ENCODE measurements at regions not wholly inside any gene's neighbourhood (a gene's known extent, or its start where the extent isn't known, plus 50 kb on each side); places are given as distances from the start of the nearest gene placed in this dataset.

DNA sequence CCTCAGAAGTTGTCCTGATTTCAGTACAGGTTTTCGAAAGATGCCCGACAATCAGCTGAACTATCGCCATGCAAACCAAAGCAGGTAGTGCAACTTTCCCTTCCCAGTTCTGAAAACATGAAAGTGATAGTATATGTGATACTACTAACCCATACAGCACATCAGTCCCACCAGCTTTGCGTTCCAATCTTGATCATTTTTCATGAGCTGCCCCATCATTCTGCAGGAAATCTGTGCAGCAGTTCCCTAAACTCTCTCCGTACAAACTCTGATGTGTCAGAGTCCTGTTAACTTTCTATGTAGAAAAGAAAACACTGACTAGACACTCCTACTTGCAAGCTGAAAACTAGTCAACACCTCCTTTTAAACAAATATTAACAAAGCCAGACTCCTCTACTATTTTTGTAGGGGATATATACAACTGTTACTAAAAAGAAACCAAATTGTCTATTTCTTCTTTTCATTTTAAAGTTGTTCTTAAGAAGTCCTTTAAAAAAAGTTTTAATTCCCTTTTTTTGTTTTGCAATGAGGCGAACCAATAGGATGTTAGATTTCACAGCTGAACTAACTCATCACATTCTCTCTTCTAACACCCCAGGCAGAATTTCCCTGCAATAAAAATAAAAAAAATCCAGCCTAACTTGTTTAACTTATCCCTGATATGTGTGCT is 99.6 kb upstream of the DST start (continued):
- TF ChIP-seq, protein P1, sequence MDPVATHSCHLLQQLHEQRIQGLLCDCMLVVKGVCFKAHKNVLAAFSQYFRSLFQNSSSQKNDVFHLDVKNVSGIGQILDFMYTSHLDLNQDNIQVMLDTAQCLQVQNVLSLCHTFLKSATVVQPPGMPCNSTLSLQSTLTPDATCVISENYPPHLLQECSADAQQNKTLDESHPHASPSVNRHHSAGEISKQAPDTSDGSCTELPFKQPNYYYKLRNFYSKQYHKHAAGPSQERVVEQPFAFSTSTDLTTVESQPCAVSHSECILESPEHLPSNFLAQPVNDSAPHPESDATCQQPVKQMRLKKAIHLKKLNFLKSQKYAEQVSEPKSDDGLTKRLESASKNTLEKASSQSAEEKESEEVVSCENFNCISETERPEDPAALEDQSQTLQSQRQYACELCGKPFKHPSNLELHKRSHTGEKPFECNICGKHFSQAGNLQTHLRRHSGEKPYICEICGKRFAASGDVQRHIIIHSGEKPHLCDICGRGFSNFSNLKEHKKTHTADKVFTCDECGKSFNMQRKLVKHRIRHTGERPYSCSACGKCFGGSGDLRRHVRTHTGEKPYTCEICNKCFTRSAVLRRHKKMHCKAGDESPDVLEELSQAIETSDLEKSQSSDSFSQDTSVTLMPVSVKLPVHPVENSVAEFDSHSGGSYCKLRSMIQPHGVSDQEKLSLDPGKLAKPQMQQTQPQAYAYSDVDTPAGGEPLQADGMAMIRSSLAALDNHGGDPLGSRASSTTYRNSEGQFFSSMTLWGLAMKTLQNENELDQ (CRISPR knock-in tag; IDR thresholded peaks at IDR 0.05; ENCODE audit: borderline replicate concordance): no peak
- TF ChIP-seq, protein P2, sequence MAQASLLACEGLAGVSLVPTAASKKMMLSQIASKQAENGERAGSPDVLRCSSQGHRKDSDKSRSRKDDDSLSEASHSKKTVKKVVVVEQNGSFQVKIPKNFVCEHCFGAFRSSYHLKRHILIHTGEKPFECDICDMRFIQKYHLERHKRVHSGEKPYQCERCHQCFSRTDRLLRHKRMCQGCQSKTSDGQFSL (CRISPR knock-in tag; IDR thresholded peaks at IDR 0.05): no peak
- TF ChIP-seq REL (CRISPR knock-in tag; conservative IDR thresholded peaks at IDR 0.05) (no peak), ZNF451 (CRISPR knock-in tag; IDR thresholded peaks at IDR 0.05) (no peak), FOXO1 (CRISPR knock-in tag; IDR thresholded peaks at IDR 0.05) (peak; percentile 16; the same call in 1 of the 2 replicates), ZNF616 (CRISPR knock-in tag; IDR thresholded peaks at IDR 0.05; ENCODE audit: low read depth) (no peak), SSRP1 (CRISPR knock-in tag; IDR thresholded peaks at IDR 0.05) (no peak), MAFF (IDR thresholded peaks at IDR 0.05; ENCODE audit: low read depth, low read length) (peak; percentile 51), MAF1 (CRISPR knock-in tag; IDR thresholded peaks at IDR 0.05; ENCODE audit: borderline replicate concordance) (no peak), KAT7 (CRISPR knock-in tag; IDR thresholded peaks at IDR 0.05; ENCODE audit: borderline replicate concordance) (peak; percentile 58; the same call in 1 of the 2 replicates), IRF2 (CRISPR knock-in tag; IDR thresholded peaks at IDR 0.05) (0 out of 2 replicates have a peak, but pooled peaks have one; percentile 18), NFE2 (CRISPR knock-in tag; IDR thresholded peaks at IDR 0.05) (no peak), FOSL1 (CRISPR knock-in tag; IDR thresholded peaks at IDR 0.05; ENCODE audit: borderline replicate concordance) (no peak), ZNF546 (CRISPR knock-in tag; conservative IDR thresholded peaks at IDR 0.05) (no peak), CBX1 (IDR thresholded peaks at IDR 0.05; ENCODE audit: low read depth) (no peak), KMT2B (CRISPR knock-in tag; IDR thresholded peaks at IDR 0.05) (no peak), ZNF20 (CRISPR knock-in tag; IDR thresholded peaks at IDR 0.05) (no peak), ZNF44 (CRISPR knock-in tag; IDR thresholded peaks at IDR 0.05) (0 out of 2 replicates have a peak, but pooled peaks have one; percentile 34), PHF5A (CRISPR knock-in tag; IDR thresholded peaks at IDR 0.05; ENCODE audit: low read depth, unreplicated experiment) (no peak), ZNF737 (CRISPR knock-in tag; IDR thresholded peaks at IDR 0.05; ENCODE audit: borderline replicate concordance) (no peak), ZNF33B (CRISPR knock-in tag; IDR thresholded peaks at IDR 0.05) (0 out of 2 replicates have a peak, but pooled peaks have one; percentile 23), ZNF343 (CRISPR knock-in tag; IDR thresholded peaks at IDR 0.05) (no peak), HES4 (CRISPR knock-in tag; IDR thresholded peaks at IDR 0.05; ENCODE audit: borderline replicate concordance) (no peak), ZNF589 (CRISPR knock-in tag; conservative IDR thresholded peaks at IDR 0.05) (no peak)
- TF ChIP-seq, protein P3, sequence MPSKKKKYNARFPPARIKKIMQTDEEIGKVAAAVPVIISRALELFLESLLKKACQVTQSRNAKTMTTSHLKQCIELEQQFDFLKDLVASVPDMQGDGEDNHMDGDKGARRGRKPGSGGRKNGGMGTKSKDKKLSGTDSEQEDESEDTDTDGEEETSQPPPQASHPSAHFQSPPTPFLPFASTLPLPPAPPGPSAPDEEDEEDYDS (CRISPR knock-in tag; IDR thresholded peaks at IDR 0.05): peak; percentile 27; the same call in 1 of the 2 replicates
- TF ChIP-seq, protein P4, sequence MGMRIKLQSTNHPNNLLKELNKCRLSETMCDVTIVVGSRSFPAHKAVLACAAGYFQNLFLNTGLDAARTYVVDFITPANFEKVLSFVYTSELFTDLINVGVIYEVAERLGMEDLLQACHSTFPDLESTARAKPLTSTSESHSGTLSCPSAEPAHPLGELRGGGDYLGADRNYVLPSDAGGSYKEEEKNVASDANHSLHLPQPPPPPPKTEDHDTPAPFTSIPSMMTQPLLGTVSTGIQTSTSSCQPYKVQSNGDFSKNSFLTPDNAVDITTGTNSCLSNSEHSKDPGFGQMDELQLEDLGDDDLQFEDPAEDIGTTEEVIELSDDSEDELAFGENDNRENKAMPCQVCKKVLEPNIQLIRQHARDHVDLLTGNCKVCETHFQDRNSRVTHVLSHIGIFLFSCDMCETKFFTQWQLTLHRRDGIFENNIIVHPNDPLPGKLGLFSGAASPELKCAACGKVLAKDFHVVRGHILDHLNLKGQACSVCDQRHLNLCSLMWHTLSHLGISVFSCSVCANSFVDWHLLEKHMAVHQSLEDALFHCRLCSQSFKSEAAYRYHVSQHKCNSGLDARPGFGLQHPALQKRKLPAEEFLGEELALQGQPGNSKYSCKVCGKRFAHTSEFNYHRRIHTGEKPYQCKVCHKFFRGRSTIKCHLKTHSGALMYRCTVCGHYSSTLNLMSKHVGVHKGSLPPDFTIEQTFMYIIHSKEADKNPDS (CRISPR knock-in tag; IDR thresholded peaks at IDR 0.05): no peak
- TF ChIP-seq, protein P5, sequence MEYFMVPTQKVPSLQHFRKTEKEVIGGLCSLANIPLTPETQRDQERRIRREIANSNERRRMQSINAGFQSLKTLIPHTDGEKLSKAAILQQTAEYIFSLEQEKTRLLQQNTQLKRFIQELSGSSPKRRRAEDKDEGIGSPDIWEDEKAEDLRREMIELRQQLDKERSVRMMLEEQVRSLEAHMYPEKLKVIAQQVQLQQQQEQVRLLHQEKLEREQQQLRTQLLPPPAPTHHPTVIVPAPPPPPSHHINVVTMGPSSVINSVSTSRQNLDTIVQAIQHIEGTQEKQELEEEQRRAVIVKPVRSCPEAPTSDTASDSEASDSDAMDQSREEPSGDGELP (IDR thresholded peaks at IDR 0.05; ENCODE audit: borderline replicate concordance, low read depth): peak; percentile 60; the same call in 1 of the 2 replicates

Measured in HepG2 (cell line).